ENCODE measurements at regions not wholly inside any gene's neighbourhood (a gene's known extent, or its start where the extent isn't known, plus 50 kb on each side); places are given as distances from the start of the nearest gene placed in this dataset.
"Not testable (repeated sequence)": the region's sequence is repeated elsewhere in the genome, so short reads cannot be mapped to it uniquely, and the experiment has no call there.

- Histone ChIP-seq H3K9me2 (replicated peaks; ENCODE audit: insufficient read depth, low read length) (no peaks in the 10 kb centered on the region), H3K9me3 (ENCODE audit: low read length) (no peaks in the 10 kb centered on the region), H3K4me2 (ENCODE audit: low read depth, low read length, poor library complexity, severe bottlenecking) (no peak overlapping the region), H3K4me3 (ENCODE audit: low read length) (no peak overlapping the region), H3K79me2 (ENCODE audit: low read length) (no peaks in the 10 kb centered on the region), H2AFZ (ENCODE audit: low read length) (no peak overlapping the region), H3K4me1 (ENCODE audit: low read length) (no peaks in the 10 kb centered on the region), H4K20me1 (ENCODE audit: insufficient read depth, low read depth, low read length) (no peaks in the 10 kb centered on the region), H3K27ac (ENCODE audit: low read length) (no peak overlapping the region), H3K36me3 (ENCODE audit: insufficient read depth, low read length) (no peaks in the 10 kb centered on the region), H3K9ac (ENCODE audit: low read length) (no peak overlapping the region), H3K27me3 (ENCODE audit: low read length) (no peaks in the 10 kb centered on the region)
- no peak for DNase-seq
Measured at GRCh38 chr6:140353536-140353935, 979.1 kb upstream of the CITED2 start.

GRCh38 chr6:140346428-140346827 lies 972.0 kb upstream of the CITED2 start:
- H3K4me2 ChIP-seq (ENCODE audit: low read depth, low read length, poor library complexity, severe bottlenecking): no peak overlapping the region
- no peaks in the 10 kb centered on the region for H3K9me3 ChIP-seq (ENCODE audit: low read length)
- no peaks in the 10 kb centered on the region for H3K36me3 ChIP-seq (ENCODE audit: insufficient read depth, low read length)
- H3K79me2 ChIP-seq (ENCODE audit: low read length): no peaks in the 10 kb centered on the region
- no peak overlapping the region for H3K4me3 ChIP-seq (ENCODE audit: low read length)
- no peak overlapping the region for H2AFZ ChIP-seq (ENCODE audit: low read length)
- DNase-seq: no peak
- H3K27ac ChIP-seq (ENCODE audit: low read length): no peak overlapping the region
- no peak overlapping the region for H3K9ac ChIP-seq (ENCODE audit: low read length)
- H3K9me2 ChIP-seq (replicated peaks; ENCODE audit: insufficient read depth, low read length): no peaks in the 10 kb centered on the region
- no peaks in the 10 kb centered on the region for H4K20me1 ChIP-seq (ENCODE audit: insufficient read depth, low read depth, low read length)
- H3K27me3 ChIP-seq (ENCODE audit: low read length): no peaks in the 10 kb centered on the region
- no peaks in the 10 kb centered on the region for H3K4me1 ChIP-seq (ENCODE audit: low read length)

DNA sequence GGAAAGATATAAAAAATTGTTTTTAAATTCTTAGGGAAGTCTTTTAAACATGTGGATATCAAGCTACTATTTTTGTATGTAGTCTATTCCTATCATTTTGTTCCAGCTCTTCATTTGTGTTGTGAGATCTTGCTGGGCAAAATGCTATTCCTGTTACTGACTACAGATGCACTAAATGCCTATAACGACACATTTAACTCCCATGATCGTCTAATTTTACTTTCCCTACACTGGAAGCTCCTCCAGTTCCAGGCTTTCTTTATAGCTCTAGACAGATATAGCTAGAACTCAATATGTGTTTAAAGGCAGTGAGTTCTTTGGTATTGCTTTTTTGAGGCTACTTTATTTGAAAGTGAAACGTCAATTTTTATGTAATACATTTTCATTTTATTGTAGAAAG lies 971.5 kb upstream of the CITED2 start:
- no peak overlapping the region for H3K9ac ChIP-seq (ENCODE audit: low read length)

DNA sequence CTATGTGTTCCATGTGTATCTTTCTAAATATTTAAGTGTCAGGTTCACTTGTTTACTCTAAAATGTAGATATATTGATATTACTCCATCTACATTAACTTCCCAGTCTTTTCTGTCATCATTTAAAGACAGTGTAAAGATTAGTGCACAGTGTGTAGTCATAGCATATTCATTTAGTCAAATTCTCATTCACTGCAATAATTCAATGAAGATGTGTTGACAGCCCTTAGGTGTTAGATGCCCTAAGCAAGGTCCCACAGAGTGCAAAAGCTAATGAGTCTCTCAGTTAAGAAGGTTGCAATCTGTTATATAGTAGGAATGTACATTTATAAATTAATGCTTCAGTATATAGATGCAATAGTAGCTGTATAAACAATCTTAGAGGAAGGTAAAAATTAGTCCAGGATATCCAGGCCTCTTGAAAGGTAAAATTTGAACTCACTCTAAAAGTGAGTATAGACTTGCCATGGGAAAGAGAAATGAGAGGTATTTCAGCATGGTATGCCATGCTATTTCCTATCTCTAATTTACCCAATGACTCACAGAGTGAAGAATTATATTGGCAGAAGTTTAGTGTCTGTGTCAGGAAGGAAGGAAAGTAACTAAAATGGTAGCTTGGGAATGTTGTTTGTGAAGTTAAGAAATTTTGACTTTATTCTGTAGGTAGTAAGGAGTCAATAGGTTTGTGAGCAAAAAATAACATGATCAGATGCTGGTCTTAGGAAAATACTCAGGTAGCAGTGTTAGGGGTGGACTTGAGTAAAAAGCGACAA lies 969.9 kb upstream of the CITED2 start:
- DNase-seq: no peak
- H3K36me3 ChIP-seq (ENCODE audit: insufficient read depth, low read length): no peaks in the 10 kb centered on the region
- H3K4me1 ChIP-seq (ENCODE audit: low read length): no peaks in the 10 kb centered on the region
- no peak overlapping the region for H3K27ac ChIP-seq (ENCODE audit: low read length)
- H3K4me2 ChIP-seq (ENCODE audit: low read depth, low read length, poor library complexity, severe bottlenecking): no peak overlapping the region
- no peaks in the 10 kb centered on the region for H3K9me2 ChIP-seq (replicated peaks; ENCODE audit: insufficient read depth, low read length)
- H4K20me1 ChIP-seq (ENCODE audit: insufficient read depth, low read depth, low read length): no peaks in the 10 kb centered on the region
- H3K79me2 ChIP-seq (ENCODE audit: low read length): no peaks in the 10 kb centered on the region
- H3K27me3 ChIP-seq (ENCODE audit: low read length): no peaks in the 10 kb centered on the region
- no peak overlapping the region for H3K4me3 ChIP-seq (ENCODE audit: low read length)
- H3K9ac ChIP-seq (ENCODE audit: low read length): no peak overlapping the region
- H2AFZ ChIP-seq (ENCODE audit: low read length): no peak overlapping the region
- H3K9me3 ChIP-seq (ENCODE audit: low read length): no peaks in the 10 kb centered on the region

More for the DNA sequence above, 971.5 kb upstream of the CITED2 start:
- Histone ChIP-seq H3K36me3 (ENCODE audit: insufficient read depth, low read length) (no peaks in the 10 kb centered on the region), H3K79me2 (ENCODE audit: low read length) (no peaks in the 10 kb centered on the region), H3K4me3 (ENCODE audit: low read length) (no peak overlapping the region), H3K27ac (ENCODE audit: low read length) (no peak overlapping the region), H3K4me2 (ENCODE audit: low read depth, low read length, poor library complexity, severe bottlenecking) (no peak overlapping the region), H4K20me1 (ENCODE audit: insufficient read depth, low read depth, low read length) (no peaks in the 10 kb centered on the region), H3K9me2 (replicated peaks; ENCODE audit: insufficient read depth, low read length) (no peaks in the 10 kb centered on the region), H3K27me3 (ENCODE audit: low read length) (no peaks in the 10 kb centered on the region), H3K4me1 (ENCODE audit: low read length) (no peaks in the 10 kb centered on the region), H2AFZ (ENCODE audit: low read length) (no peak overlapping the region), H3K9me3 (ENCODE audit: low read length) (no peaks in the 10 kb centered on the region)
- DNase-seq: no peak

DNA sequence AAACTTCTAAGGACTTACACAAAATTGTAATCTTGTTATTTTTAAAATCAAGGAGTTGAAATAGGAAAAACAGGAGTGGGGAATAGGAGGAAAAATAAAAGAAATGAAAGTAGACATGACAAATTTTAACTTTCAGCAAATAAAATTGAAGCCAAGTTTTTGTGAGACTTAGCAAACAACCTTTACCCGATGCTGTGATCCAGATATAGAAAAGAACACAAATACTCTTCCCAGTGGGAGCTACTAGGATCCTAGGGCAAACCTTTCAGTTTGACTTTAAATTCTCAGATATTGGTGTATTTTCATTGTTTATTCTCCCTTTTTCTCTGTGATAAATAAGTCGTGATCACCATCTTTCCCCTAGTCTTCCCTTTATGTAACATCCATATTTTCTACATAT lies 968.7 kb upstream of the CITED2 start:
- H3K36me3 ChIP-seq (ENCODE audit: insufficient read depth, low read length): no peaks in the 10 kb centered on the region

GRCh38 chr6:140341272-140341671 lies 966.8 kb upstream of the CITED2 start:
- Histone ChIP-seq H3K9me3 (ENCODE audit: low read length) (no peaks in the 10 kb centered on the region), H3K4me2 (ENCODE audit: low read depth, low read length, poor library complexity, severe bottlenecking) (no peak overlapping the region), H3K9me2 (replicated peaks; ENCODE audit: insufficient read depth, low read length) (no peaks in the 10 kb centered on the region), H3K9ac (ENCODE audit: low read length) (no peak overlapping the region), H2AFZ (ENCODE audit: low read length) (no peak overlapping the region), H3K36me3 (ENCODE audit: insufficient read depth, low read length) (no peaks in the 10 kb centered on the region), H3K79me2 (ENCODE audit: low read length) (no peaks in the 10 kb centered on the region), H3K4me1 (ENCODE audit: low read length) (no peaks in the 10 kb centered on the region), H3K4me3 (ENCODE audit: low read length) (no peak overlapping the region), H3K27ac (ENCODE audit: low read length) (no peak overlapping the region), H3K27me3 (ENCODE audit: low read length) (no peaks in the 10 kb centered on the region), H4K20me1 (ENCODE audit: insufficient read depth, low read depth, low read length) (no peaks in the 10 kb centered on the region)
- no peak for DNase-seq

More for the DNA sequence above, 968.7 kb upstream of the CITED2 start:
- Histone ChIP-seq H3K9me3 (ENCODE audit: low read length) (no peaks in the 10 kb centered on the region), H3K79me2 (ENCODE audit: low read length) (no peaks in the 10 kb centered on the region), H3K9ac (ENCODE audit: low read length) (no peak overlapping the region), H3K4me3 (ENCODE audit: low read length) (no peak overlapping the region), H3K4me2 (ENCODE audit: low read depth, low read length, poor library complexity, severe bottlenecking) (no peak overlapping the region), H2AFZ (ENCODE audit: low read length) (no peak overlapping the region), H3K9me2 (replicated peaks; ENCODE audit: insufficient read depth, low read length) (no peaks in the 10 kb centered on the region), H3K27me3 (ENCODE audit: low read length) (no peaks in the 10 kb centered on the region), H3K4me1 (ENCODE audit: low read length) (no peaks in the 10 kb centered on the region), H3K27ac (ENCODE audit: low read length) (no peak overlapping the region), H4K20me1 (ENCODE audit: insufficient read depth, low read depth, low read length) (no peaks in the 10 kb centered on the region)
- DNase-seq: no peak

DNA sequence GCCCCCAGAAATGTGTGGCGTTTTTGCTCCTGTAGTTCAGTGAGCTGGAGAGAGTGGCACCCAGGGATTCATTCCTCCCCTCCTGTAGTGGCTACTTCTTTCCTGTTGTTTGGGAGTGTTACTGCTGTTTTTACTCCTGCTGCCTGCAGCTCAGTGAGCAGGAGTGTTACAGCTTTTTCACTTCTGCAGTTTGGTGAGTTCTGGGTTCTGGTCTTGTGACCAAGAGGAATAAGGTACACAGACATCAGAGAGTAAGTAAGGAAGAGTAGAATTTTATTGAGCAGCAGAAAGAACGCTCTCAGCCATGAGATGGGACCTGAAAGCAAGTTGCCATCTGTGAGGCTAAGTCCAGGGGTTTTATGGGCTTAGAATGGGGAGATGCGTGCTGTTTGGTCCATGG lies 966.3 kb upstream of the CITED2 start:
- H3K9me3 ChIP-seq (ENCODE audit: low read length): no peaks in the 10 kb centered on the region
- H3K4me3 ChIP-seq (ENCODE audit: low read length): no peak overlapping the region
- no peaks in the 10 kb centered on the region for H3K4me1 ChIP-seq (ENCODE audit: low read length)
- no peak overlapping the region for H3K4me2 ChIP-seq (ENCODE audit: low read depth, low read length, poor library complexity, severe bottlenecking)
- no peaks in the 10 kb centered on the region for H3K27me3 ChIP-seq (ENCODE audit: low read length)
- H3K79me2 ChIP-seq (ENCODE audit: low read length): no peaks in the 10 kb centered on the region
- no peaks in the 10 kb centered on the region for H3K9me2 ChIP-seq (replicated peaks; ENCODE audit: insufficient read depth, low read length)
- no peak for DNase-seq
- no peak overlapping the region for H3K9ac ChIP-seq (ENCODE audit: low read length)
- no peak overlapping the region for H3K27ac ChIP-seq (ENCODE audit: low read length)
- no peak overlapping the region for H2AFZ ChIP-seq (ENCODE audit: low read length)
- no peaks in the 10 kb centered on the region for H3K36me3 ChIP-seq (ENCODE audit: insufficient read depth, low read length)
- H4K20me1 ChIP-seq (ENCODE audit: insufficient read depth, low read depth, low read length): no peaks in the 10 kb centered on the region

- H3K9me3 ChIP-seq (ENCODE audit: low read length); H3K27ac ChIP-seq (ENCODE audit: low read length); H3K4me2 ChIP-seq (ENCODE audit: low read depth, low read length, poor library complexity, severe bottlenecking); H3K36me3 ChIP-seq (ENCODE audit: insufficient read depth, low read length); H3K4me1 ChIP-seq (ENCODE audit: low read length); H3K27me3 ChIP-seq (ENCODE audit: low read length); H2AFZ ChIP-seq (ENCODE audit: low read length); DNase-seq; H3K79me2 ChIP-seq (ENCODE audit: low read length); H3K4me3 ChIP-seq (ENCODE audit: low read length); H3K9ac ChIP-seq (ENCODE audit: low read length); H4K20me1 ChIP-seq (ENCODE audit: insufficient read depth, low read depth, low read length); H3K9me2 ChIP-seq (replicated peaks; ENCODE audit: insufficient read depth, low read length): not testable (repeated sequence)
Measured at GRCh38 chr6:140339084-140339483, 964.6 kb upstream of the CITED2 start.

Measured in Karpas-422 (cell line).